Upper lobe of left lung (tissue), 4 donors: ENCODE measurements at regions not wholly inside any gene's neighbourhood (a gene's known extent, or its start where the extent isn't known, plus 50 kb on each side); places are given as distances from the start of the nearest gene placed in this dataset.

Experiments used
- small RNA-seq, 4 donors: library from RNA; depleted of rRNA; stranded (forward); fragments of <200 nt; gene quantifications; one replicate each; pipeline ENCODE3, GENCODE V24; 2016

Small RNA genes lying in the stretch of these regions (small RNA-seq; reads per million reads assigned to genes)
- gene AC104058.1: 0 reads per million in 4 donors
